ENCODE measurements at regions not wholly inside any gene's neighbourhood (a gene's known extent, or its start where the extent isn't known, plus 50 kb on each side); places are given as distances from the start of the nearest gene placed in this dataset.

- TF ChIP-seq CTCF (IDR thresholded peaks at IDR 0.05 in 8 of 11, conservative IDR thresholded peaks at IDR 0.05 in 3 of 11) (no peak), POLR2A (IDR thresholded peaks at IDR 0.05) (no peak), POLR2AphosphoS5 (IDR thresholded peaks at IDR 0.05) (no peak)
Measured at GRCh38 chr12:91276509-91276908, 93.9 kb upstream of the DCN start.
